Gastroesophageal sphincter (tissue), 3 donors: ENCODE measurements at regions not wholly inside any gene's neighbourhood (a gene's known extent, or its start where the extent isn't known, plus 50 kb on each side); places are given as distances from the start of the nearest gene placed in this dataset.

Experiments
- EP300 ChIP-seq: sonication (generic); formaldehyde crosslinking; IDR thresholded peaks from one replicate; pipeline ENCODE4 v1.6.1; 2017; ENCODE audit warnings: antibody characterized with exemption, mild to moderate bottlenecking
- POLR2A ChIP-seq, 2 donors: fragments of 450-650 bp; IDR thresholded peaks; one replicate each; pipeline ENCODE4 v1.6.1; 2017; ENCODE audit warnings: antibody characterized with exemption in 2 of 2, mild to moderate bottlenecking in 2 of 2, moderate library complexity in 1 of 2
- POLR2AphosphoS5 ChIP-seq: sonication (generic); formaldehyde crosslinking; IDR thresholded peaks from one replicate; pipeline ENCODE4 v1.6.1; 2017; ENCODE audit warnings: antibody characterized with exemption
- TF ChIP-seq, protein P1 (sequence below), 4 experiments: fragments of 200-600 bp in 2 of 4; fragments of 450-650 bp in 2 of 4; sonication (generic) in 1 of 4; IDR thresholded peaks; one replicate each; pipeline ENCODE4 v1.5.1; 2017 to 2019; ENCODE audit warnings: antibody characterized with exemption in 4 of 4, mild to moderate bottlenecking in 2 of 4, moderate library complexity in 2 of 4

DNA sequence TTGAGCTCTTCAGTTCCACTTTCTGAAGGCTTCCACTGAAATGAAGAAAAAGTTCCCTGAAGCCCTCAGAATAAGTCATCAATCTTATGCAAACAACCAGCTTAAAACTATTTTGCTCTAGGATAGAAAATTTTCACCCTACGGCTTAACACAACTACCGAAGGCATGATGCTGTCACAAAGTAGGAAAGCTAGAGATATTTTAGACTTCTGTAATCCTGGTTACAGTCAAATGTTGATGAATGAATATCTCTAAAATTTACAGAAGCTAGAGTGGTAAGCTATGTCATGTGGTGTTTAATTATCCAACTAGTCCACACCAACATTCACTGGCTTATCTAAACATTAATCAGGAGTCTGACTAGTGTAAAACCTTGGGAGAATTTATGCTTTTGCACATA, 197.9 kb downstream of the SUCLA2 start:
- TF ChIP-seq, protein P1, sequence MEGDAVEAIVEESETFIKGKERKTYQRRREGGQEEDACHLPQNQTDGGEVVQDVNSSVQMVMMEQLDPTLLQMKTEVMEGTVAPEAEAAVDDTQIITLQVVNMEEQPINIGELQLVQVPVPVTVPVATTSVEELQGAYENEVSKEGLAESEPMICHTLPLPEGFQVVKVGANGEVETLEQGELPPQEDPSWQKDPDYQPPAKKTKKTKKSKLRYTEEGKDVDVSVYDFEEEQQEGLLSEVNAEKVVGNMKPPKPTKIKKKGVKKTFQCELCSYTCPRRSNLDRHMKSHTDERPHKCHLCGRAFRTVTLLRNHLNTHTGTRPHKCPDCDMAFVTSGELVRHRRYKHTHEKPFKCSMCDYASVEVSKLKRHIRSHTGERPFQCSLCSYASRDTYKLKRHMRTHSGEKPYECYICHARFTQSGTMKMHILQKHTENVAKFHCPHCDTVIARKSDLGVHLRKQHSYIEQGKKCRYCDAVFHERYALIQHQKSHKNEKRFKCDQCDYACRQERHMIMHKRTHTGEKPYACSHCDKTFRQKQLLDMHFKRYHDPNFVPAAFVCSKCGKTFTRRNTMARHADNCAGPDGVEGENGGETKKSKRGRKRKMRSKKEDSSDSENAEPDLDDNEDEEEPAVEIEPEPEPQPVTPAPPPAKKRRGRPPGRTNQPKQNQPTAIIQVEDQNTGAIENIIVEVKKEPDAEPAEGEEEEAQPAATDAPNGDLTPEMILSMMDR (IDR thresholded peaks at IDR 0.05): no peak
- TF ChIP-seq POLR2AphosphoS5 (no peak), POLR2A (IDR thresholded peaks at IDR 0.05) (no peak), EP300 (no peak)
